Mesodermal cell (in vitro differentiated cells): ENCODE measurements at regions not wholly inside any gene's neighbourhood (a gene's known extent, or its start where the extent isn't known, plus 50 kb on each side); places are given as distances from the start of the nearest gene placed in this dataset.
A peak's percentile ranks its signal among the peaks of the same experiment; 100 is the strongest.

ENCODE experiments used
- H3K27ac ChIP-seq: 2 replicates; pipeline ENCODE4 v1.7.0; 2013; ENCODE audit warnings: mild to moderate bottlenecking, low read depth, low read length, moderate library complexity; ENCODE audit not compliant: severe bottlenecking
- H3K36me3 ChIP-seq: 2 replicates; pipeline ENCODE4 v1.7.1; 2013; ENCODE audit warnings: mild to moderate bottlenecking, low read length, moderate library complexity; ENCODE audit not compliant: control insufficient read depth, insufficient read depth
- H3K4me1 ChIP-seq: one replicate; pipeline ENCODE4 v1.7.1; 2013; ENCODE audit warnings: mild to moderate bottlenecking, low read length; ENCODE audit not compliant: insufficient read depth, control insufficient read depth, poor library complexity, severe bottlenecking
- H3K4me3 ChIP-seq: 2 replicates; pipeline ENCODE4 v1.7.0; 2013; ENCODE audit warnings: low read length, control low read depth, mild to moderate bottlenecking; ENCODE audit not compliant: insufficient read depth, poor library complexity, severe bottlenecking; ENCODE audit errors: extremely low read depth
- H3K9me3 ChIP-seq: 2 replicates; pipeline ENCODE4 v1.7.1; 2013; ENCODE audit warnings: mild to moderate bottlenecking, low read length, moderate library complexity; ENCODE audit not compliant: control insufficient read depth
- WGBS, 2 experiments: methylation state at CpG; one replicate each; pipeline ENCODE4 v1.1.5; 2013; ENCODE audit warnings: missing lambda C conversion rate in 2 of 2; ENCODE audit not compliant: insufficient coverage in 2 of 2; 5-methylcytosine and 5-hydroxymethylcytosine counted together

DNA sequence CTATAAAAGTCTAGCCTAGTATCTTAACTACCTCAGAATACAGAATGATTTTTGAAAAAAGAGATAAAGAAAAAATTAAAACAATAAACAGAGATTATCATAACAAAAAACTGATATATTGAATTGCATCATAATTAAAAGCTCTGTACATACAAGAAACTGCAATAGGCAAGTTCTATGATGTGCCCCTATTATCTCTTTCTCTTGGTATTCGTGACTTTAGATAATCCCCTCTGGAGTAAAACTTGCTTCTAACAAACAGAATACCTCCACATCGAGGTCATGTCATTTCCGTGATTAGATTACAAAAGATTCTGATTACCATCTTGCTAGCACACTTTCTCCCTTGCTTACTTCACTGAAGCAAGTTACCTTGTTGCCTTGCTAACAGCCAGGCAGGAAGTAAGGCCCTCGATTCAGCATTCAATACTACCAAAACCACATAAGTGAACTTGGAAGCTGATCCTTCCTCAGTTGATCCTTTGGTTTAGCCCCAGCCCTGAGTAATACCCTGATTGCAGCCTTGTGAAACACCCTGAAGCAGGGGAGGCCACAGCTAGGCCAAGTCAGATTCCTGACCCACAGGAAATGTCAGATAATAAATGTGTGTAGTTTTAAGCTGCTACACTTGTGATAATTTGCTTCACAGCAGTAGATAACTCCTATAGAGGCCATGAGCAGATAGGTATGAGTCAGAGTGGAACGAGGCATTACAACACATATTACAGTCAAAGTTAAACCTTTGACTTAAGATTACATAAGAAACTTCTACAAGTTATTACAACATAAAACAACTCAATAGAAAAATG lies 53.7 kb upstream of the TMX4 start:
- H3K4me1 ChIP-seq: peaks cover 11% of the 10 kb centered on the region
- H3K4me3 ChIP-seq: no peak overlapping the region
- WGBS, 2 experiments: 53 to 68% methylated on average over 4 of the region's 5 CpGs
- no peaks in the 10 kb centered on the region for H3K36me3 ChIP-seq
- peak overlapping the region; percentile 86 for H3K27ac ChIP-seq
- H3K9me3 ChIP-seq: no peaks in the 10 kb centered on the region

DNA sequence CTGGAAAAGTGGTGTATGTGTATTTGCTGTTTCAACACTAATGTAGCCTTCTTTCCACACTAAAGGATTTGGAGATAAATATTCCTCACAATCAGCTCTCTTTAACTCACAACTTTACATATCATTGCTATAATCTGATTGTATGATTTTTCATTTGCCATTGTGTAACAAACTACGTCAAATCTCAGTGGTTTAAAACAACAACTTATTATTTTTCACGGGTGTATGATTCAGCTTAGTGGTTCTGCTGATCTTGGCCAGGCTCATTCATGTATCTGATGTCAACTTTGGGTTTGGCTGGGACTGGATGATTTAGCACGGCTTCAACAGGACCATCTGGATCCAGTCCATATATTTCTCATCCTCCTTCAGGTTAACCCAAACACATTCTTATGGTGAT lies 55.4 kb upstream of the TMX4 start:
- no peaks in the 10 kb centered on the region for H3K36me3 ChIP-seq
- no peaks in the 10 kb centered on the region for H3K9me3 ChIP-seq
- H3K4me3 ChIP-seq: no peak overlapping the region
- H3K27ac ChIP-seq: no peak overlapping the region
- H3K4me1 ChIP-seq: peaks cover 11% of the 10 kb centered on the region
- 100% methylated on average over 2 of the region's 3 CpGs; no CpG with 5 or more reads in 1 of the 2 experiments for WGBS, 2 experiments

DNA sequence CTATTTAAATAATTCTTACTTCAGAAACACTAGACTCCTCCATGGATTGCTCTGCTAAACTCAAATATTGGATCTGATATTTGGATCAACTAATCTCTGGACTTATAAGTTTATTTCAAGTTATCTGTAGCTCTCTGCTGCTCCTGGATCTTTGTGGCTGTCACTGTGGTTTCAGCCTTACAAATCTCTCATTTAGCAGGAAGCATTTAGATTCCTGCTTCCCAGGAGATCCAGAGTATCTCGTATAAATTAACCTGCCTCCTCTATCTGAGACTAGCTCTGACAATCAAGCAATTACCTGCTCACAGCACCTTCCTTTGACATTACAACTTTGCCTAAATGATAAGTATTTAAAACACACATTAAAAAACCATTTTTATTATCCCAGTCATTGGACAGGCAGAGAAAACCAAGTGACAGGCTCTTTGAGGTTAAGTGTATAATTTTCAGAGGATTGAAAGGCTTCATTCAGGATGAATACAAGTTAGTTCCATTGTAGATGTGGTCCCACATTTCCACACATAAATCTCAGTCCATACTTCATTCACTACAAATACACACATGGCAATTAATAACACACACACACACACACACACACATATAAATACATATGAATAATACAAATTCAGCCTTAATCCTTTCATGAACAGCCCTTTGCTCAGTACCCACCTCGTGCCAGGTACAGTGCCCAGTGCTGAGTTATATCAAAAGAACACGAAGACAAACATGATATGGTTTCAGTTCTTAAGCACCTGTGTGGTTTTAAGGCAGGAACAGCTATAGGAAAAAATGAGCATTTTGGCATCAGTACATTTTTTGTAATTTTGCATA lies 55.5 kb upstream of the PLCB1 start:
- Histone ChIP-seq H3K4me1 (peaks cover 11% of the 10 kb centered on the region), H3K36me3 (no peaks in the 10 kb centered on the region), H3K27ac (no peak overlapping the region), H3K9me3 (no peaks in the 10 kb centered on the region), H3K4me3 (no peak overlapping the region)
- 94 to 100% methylated on average over 2 to 3 of the region's 3 CpGs for WGBS, 2 experiments

DNA sequence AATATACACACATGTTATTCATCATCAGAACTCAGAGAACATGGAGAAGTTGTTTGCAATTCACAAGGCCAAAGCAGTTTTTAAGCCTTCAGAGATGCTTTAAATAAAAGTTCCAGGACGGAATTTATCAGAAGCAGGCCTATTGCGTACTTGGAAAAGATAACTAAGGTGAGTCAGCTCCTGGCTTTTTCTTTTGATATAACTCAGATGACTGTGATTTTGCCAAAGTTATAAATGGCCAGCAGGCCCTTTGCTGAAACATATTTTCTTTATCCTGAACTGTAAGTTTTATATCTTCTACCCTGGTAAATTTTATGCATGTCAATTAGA lies 55.0 kb upstream of the PLCB1 start:
- H3K4me3 ChIP-seq: no peak overlapping the region
- WGBS, 2 experiments: 88 to 100% methylated on average over 1 to 2 of the region's 2 CpGs
- H3K27ac ChIP-seq: no peak overlapping the region
- no peaks in the 10 kb centered on the region for H3K9me3 ChIP-seq
- H3K4me1 ChIP-seq: peaks cover 11% of the 10 kb centered on the region
- H3K36me3 ChIP-seq: no peaks in the 10 kb centered on the region

DNA sequence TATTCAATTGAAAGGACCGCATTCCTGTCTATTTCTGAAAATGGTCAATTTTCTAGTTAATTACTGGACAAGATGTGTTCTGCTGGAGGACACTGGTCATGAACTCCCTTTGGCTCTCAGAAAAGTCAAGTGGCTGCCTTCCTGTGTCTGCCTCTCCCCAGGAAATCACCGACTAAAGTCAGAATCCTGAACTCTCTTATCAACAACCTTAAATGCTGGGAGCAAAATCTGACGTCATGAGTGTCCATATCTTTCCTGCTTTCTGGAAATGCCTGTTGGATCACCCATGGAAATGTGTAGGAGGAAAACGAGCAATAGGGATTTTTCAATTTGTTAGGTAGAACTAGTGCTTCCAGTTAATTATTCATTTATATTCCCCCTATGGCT lies 53.5 kb upstream of the PLCB1 start:
- Histone ChIP-seq H3K27ac (peak overlapping the region; percentile 26), H3K4me1 (peaks cover 5% of the 10 kb centered on the region), H3K9me3 (no peaks in the 10 kb centered on the region), H3K36me3 (no peaks in the 10 kb centered on the region), H3K4me3 (no peak overlapping the region)
- WGBS, 2 experiments: 88 to 100% methylated on average over 1 of the region's 4 CpGs

DNA sequence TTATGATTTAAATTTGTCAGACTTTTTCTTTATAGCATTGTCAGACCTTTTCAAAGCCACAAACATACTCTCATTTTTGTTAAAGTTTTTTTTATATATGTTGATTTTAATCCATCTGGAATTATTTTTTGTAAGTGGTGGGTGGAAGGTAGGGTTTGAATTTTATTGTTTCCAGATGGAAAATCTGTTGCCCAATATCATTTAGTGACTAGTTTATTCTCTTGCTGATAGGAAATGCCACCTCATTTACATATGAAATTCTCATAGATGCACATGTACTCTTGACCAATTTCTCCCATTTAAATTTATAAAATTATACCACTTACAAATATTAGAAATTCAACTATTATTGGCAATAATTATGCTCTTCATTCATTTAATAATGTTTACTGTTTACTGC lies 52.1 kb upstream of the PLCB1 start:
- H3K36me3 ChIP-seq: no peaks in the 10 kb centered on the region
- H3K27ac ChIP-seq: no peak overlapping the region
- H3K9me3 ChIP-seq: no peaks in the 10 kb centered on the region
- no peak overlapping the region for H3K4me3 ChIP-seq
- no peaks in the 10 kb centered on the region for H3K4me1 ChIP-seq

DNA sequence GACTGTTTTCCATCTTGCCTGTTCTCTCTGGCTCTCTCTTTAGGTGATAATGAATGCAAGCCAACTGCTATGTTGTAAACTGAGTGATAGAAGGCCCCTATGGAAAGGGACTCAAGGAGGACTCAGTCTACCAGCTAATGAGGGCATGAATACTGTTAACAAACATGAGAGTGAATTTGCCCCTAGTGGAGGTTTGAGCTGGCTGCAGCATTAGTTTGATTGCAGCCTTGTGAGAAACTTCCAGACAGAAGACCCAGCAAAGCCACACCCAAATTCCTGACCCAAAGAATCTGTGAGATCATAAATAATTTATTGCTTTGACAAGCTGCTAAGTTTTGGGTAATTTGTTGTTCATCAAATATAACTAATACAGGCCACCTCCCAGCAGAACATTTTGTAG lies 50.0 kb upstream of the PLCB1 start:
- Histone ChIP-seq H3K36me3 (no peaks in the 10 kb centered on the region), H3K4me3 (no peak overlapping the region), H3K27ac (no peak overlapping the region), H3K9me3 (no peaks in the 10 kb centered on the region), H3K4me1 (no peaks in the 10 kb centered on the region)
